ENCODE measurements at regions not wholly inside any gene's neighbourhood (a gene's known extent, or its start where the extent isn't known, plus 50 kb on each side); places are given as distances from the start of the nearest gene placed in this dataset.

DNA sequence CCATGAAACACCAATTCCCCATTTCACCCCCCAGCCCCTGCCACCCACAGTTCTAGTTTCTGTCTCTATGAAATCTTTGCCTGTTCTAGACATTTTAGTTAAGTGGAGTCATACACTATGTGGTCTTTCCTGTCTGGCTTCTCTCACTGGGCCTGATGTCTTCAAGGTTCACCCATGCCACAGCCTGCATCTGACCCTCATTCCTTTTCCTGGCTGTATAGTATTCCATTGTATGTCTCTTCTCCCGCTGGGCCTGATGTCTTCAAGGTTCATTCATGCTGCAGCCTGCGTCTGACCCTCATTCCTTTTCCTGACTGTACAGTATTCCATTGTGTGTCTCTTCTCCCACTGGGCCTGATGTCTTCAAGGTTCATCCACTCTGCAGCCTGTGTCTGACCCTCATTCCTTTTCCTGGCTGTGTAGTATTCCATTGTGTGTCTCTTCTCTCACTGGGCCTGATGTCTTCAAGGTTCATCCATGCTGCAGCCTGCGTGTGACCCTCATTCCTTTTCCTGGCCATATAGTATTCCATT is 191.7 kb downstream of the CRLF2 start:
- TF ChIP-seq, protein P1, sequence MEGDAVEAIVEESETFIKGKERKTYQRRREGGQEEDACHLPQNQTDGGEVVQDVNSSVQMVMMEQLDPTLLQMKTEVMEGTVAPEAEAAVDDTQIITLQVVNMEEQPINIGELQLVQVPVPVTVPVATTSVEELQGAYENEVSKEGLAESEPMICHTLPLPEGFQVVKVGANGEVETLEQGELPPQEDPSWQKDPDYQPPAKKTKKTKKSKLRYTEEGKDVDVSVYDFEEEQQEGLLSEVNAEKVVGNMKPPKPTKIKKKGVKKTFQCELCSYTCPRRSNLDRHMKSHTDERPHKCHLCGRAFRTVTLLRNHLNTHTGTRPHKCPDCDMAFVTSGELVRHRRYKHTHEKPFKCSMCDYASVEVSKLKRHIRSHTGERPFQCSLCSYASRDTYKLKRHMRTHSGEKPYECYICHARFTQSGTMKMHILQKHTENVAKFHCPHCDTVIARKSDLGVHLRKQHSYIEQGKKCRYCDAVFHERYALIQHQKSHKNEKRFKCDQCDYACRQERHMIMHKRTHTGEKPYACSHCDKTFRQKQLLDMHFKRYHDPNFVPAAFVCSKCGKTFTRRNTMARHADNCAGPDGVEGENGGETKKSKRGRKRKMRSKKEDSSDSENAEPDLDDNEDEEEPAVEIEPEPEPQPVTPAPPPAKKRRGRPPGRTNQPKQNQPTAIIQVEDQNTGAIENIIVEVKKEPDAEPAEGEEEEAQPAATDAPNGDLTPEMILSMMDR (IDR thresholded peaks at IDR 0.05; ENCODE audit: low read depth, low read length, poor library complexity, severe bottlenecking): no peak
- no peak for TF ChIP-seq EZH2phosphoT487 (IDR thresholded peaks at IDR 0.05; ENCODE audit: borderline replicate concordance, low read length)

Measured in DOHH2 (cell line).